ENCODE measurements at regions not wholly inside any gene's neighbourhood (a gene's known extent, or its start where the extent isn't known, plus 50 kb on each side); places are given as distances from the start of the nearest gene placed in this dataset.
A peak's percentile ranks its signal among the peaks of the same experiment; 100 is the strongest.

DNA sequence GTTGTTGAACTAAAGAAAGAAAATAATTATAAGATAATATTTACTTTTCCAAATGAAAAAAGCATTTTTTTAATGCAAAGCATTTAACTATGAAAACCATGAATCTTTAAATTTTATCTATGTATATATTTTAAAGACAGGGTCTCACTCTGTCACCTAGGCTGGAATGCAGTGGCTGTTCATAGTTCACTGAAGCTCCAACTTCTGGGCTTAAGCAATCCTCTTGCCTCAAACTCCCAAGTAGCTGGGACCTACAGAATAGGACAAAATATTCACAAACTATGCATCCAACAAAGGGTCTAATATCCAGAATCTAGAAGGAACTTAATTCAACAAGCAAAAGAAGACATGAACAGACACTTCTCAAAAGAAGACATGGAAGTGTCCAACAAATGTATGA lies 55.9 kb upstream of the ALB start:
- TF ChIP-seq, protein P1, sequence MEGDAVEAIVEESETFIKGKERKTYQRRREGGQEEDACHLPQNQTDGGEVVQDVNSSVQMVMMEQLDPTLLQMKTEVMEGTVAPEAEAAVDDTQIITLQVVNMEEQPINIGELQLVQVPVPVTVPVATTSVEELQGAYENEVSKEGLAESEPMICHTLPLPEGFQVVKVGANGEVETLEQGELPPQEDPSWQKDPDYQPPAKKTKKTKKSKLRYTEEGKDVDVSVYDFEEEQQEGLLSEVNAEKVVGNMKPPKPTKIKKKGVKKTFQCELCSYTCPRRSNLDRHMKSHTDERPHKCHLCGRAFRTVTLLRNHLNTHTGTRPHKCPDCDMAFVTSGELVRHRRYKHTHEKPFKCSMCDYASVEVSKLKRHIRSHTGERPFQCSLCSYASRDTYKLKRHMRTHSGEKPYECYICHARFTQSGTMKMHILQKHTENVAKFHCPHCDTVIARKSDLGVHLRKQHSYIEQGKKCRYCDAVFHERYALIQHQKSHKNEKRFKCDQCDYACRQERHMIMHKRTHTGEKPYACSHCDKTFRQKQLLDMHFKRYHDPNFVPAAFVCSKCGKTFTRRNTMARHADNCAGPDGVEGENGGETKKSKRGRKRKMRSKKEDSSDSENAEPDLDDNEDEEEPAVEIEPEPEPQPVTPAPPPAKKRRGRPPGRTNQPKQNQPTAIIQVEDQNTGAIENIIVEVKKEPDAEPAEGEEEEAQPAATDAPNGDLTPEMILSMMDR (IDR thresholded peaks at IDR 0.05; ENCODE audit: low read length, missing control alignments): no peak
- H3K4me3 ChIP-seq (replicated peaks; ENCODE audit: low read depth, low read length): no peak overlapping the region
- no peak for DNase-seq (ENCODE audit: low read depth)

DNA sequence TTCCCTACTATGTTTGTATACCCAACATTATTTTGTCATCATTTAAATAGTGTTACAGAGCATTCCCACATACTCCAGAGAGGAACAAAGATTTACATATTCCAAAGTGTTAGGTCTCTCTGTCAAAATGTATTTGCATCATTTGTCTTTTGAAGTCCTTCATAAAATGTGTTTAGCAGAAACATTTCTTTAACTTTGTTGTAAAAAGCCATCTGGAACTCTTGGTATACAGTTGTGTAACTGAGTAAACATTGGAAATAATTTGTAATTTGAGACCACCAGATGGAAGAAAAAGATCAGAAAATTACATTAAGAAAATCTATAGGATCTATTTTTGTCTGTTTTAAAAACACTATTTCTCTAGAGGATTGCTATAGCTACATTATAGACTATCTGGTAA lies 56.6 kb upstream of the ALB start:
- no peak overlapping the region for H3K4me3 ChIP-seq (replicated peaks; ENCODE audit: low read depth, low read length)
- no peak for DNase-seq (ENCODE audit: low read depth)
- TF ChIP-seq, protein P1 (IDR thresholded peaks at IDR 0.05; ENCODE audit: low read length, missing control alignments): no peak

DNA sequence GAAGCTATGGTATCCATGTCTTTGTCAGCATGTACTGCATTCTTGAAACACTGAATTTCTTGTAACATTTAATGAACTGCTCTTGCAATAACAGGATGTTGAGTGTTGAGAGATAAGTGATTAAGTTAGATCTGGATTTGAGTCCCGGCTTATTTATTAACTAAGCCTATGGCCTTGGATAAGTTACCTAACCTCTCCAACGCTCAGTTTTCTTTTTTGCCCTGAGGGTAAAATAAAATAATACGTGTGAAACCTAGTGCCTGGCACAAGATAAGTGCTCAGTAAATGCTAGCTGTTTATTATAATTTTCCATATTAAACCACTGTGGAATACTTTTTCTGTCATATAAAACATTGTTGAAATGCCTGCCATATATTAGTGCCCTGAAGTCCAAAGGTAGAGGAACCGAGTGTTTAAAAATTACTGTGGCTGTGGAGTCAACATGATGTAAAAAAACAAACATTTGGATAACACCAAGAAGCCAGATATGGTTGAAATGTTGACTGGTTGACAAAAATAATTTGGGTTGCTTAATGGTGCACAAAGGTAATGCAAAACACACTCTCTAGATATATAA lies 58.6 kb upstream of the ALB start:
- no peak for DNase-seq (ENCODE audit: low read depth)
- no peak overlapping the region for H3K4me3 ChIP-seq (replicated peaks; ENCODE audit: low read depth, low read length)
- TF ChIP-seq, protein P1 (IDR thresholded peaks at IDR 0.05; ENCODE audit: low read length, missing control alignments): no peak

DNA sequence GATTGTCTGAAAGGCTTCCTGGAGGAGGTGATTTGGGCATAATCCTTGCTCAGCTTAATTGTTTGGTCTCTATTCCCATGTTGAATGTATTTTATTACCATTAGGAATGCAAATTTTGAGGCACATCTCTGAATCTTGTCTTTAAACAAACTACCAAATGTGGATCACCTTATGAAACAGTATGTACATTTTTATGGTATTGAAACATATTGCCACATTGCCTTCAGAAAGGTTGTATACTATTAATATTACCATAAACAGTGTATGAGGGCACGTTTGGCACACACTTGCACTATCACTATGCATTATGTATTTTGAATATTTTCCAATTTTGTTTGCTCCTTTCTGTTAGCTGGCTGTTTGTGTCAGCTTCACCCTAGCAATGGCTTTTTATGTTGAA lies 60.0 kb upstream of the ALB start:
- no peak for DNase-seq (ENCODE audit: low read depth)
- TF ChIP-seq, protein P1 (IDR thresholded peaks at IDR 0.05; ENCODE audit: low read length, missing control alignments): no peak
- no peak overlapping the region for H3K4me3 ChIP-seq (replicated peaks; ENCODE audit: low read depth, low read length)

DNA sequence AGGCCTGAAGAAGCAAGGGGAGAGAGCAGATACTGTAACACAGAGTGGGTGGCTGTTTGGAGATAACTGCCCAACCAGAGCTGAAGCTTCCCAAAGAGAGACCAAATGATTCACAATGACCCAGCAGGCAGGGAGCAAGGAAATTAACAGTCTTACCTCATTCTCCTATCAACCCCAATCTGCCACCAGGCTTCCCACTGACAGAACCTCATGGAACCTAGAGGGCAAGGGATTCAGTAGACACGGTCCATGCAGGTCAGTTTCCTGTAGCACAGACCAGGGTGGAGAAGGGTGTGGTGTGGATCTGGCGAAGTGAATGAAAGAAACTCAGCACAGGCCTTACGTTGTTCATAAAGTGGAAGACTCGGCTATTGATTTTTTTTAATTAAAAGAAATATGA lies 60.7 kb upstream of the ALB start:
- TF ChIP-seq, protein P1 (IDR thresholded peaks at IDR 0.05; ENCODE audit: low read length, missing control alignments): no peak
- no peak for DNase-seq (ENCODE audit: low read depth)
- no peak overlapping the region for H3K4me3 ChIP-seq (replicated peaks; ENCODE audit: low read depth, low read length)

DNA sequence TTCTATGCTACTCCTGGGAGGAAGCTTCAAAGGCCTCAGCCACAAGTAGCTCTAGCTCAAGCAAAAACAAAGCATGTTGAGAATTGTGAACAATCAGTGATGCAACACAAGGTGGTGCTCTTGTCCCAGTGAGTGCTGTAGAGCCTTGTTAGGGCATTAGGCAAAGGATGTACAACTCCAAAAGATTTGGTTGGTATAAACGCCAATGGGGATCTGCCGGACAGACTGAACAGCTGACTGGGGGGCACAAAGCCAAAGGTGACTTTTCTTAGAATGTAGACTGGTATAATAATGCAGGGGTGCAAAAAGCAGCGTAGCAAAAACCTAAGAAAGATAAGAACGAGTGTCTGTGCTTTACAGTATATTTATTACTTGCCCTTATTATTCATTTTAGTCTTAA lies 62.6 kb upstream of the ALB start:
- DNase-seq (ENCODE audit: low read depth): peak; percentile 80
- TF ChIP-seq, protein P1 (IDR thresholded peaks at IDR 0.05; ENCODE audit: low read length, missing control alignments): peak; percentile 73
- H3K4me3 ChIP-seq (replicated peaks; ENCODE audit: low read depth, low read length): no peak overlapping the region

DNA sequence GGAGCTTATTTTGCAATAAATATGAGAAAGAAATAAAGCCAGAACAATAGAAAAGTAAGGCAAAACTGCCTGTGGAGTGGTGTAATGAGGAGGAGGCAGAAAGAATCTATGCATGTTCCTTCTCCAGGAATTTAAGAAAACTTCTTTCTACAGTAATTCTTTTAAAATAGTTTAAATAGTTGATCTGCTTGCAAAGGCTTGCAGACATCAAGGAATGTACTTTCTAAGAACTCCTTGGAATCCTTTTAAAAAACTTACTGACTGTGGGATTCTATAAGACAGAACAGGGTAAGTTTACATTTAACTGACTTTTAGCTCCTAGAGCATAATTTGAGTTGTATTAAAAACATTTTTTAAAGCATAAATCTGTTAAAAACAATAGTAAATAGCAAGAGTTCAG lies 63.2 kb upstream of the ALB start:
- TF ChIP-seq, protein P1 (IDR thresholded peaks at IDR 0.05; ENCODE audit: low read length, missing control alignments): no peak
- H3K4me3 ChIP-seq (replicated peaks; ENCODE audit: low read depth, low read length): no peak overlapping the region
- no peak for DNase-seq (ENCODE audit: low read depth)
